HG03565 (cell line): ENCODE measurements at regions not wholly inside any gene's neighbourhood (a gene's known extent, or its start where the extent isn't known, plus 50 kb on each side); places are given as distances from the start of the nearest gene placed in this dataset.
"Not testable (repeated sequence)": the region's sequence is repeated elsewhere in the genome, so short reads cannot be mapped to it uniquely, and the experiment has no call there.

Experiments used
- ATAC-seq: cut with Tn5 transposase; IDR thresholded peaks from one replicate; pipeline ENCODE4 v1.9.1; 2021; ENCODE audit warnings: mild to moderate bottlenecking, moderate library complexity; ENCODE audit not compliant: unreplicated experiment

DNA sequence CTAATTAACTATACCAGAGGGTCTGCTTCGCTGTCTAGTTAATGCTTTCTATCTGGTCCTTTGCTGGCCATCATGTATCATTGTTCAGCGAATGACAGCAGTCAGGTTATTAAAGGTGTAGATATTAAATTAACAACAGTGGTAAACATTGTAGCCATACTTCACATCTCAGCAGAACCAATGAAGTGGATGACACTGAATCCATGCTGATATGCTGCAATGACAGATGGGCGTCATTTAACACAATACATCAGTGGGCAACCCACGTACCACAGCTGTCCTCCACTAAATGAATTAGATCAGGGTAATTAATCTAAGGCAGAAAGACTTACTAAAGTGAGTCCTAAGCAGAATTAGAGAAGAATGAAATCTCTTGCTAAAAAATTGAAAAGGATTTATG, 767.2 kb downstream of the NXPH1 start:
- ATAC-seq: no peak

DNA sequence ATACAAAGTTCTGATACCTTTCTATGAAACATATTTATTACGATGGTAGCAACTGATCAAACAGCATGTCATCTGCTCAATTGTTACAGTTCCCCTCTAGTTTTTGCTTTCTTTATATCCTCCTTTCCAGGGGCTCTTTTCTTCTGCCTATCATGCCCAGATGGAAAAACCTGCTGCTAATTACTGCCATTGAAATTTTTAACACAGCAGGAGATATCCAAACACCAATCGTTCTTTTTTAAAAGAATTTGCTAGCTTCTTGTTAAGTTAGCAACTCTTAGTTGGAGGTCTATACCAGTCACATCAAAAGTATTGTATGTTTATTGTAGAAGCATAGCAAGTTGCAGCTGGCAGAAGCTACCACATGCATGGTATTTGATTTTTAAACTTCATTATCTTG, 768.5 kb downstream of the NXPH1 start:
- no peak for ATAC-seq

DNA sequence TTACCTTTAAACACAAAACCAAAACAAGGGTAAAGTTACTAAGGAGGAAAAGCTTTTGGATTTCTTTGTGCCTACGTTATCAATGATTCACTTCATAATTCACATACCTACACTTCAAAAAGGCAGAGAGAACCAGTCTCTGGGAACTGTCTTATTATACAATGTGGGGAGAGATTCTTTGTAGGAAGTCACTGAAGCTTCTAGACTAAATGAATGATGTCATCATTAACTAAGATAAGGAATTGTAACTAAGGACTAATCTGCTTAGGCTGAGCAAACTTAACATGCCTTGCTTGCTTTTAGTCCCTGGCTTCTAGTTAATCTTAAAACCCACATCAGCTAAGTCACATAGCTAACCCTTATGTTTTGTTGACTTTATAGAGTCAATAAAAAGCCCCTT, 771.2 kb downstream of the NXPH1 start:
- ATAC-seq: no peak

DNA sequence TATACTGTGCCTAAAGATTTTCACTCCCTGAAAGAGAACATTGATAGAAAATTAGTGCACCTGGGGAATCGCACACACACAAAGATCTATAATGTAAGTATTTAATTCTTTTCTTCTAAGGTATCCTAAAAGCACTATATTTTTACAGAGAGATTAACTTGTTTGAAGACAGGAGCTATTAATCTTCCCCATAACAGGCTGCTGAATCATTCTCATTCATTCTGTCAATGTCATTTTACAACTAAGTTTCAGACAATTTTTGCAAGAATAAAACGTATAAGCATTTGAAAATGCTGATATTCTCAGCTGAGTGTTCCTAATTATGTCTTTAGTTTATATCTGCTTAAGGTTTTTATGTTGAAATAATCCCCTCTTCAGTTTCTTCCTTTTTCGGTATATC, 776.7 kb downstream of the NXPH1 start:
- no peak for ATAC-seq

DNA sequence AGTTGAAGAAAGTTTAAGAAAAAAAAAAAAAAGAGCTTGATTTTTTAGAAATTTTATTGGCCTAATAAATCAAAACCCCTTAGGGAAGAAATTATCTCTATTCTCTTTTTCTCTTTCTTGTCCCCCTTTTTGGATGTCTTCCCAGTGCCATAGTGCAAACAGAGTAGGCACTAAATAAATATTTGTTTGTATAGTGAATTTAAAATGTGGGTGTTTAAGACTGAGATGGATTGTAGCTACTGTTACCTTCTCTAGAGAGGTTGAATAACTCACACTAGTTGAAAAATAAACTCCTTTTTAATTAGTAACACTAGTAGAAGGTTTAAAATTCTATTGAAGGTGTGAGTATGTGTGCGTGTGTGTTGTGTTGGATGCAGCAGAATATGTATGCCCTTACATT, 783.8 kb downstream of the NXPH1 start:
- no peak for ATAC-seq

DNA sequence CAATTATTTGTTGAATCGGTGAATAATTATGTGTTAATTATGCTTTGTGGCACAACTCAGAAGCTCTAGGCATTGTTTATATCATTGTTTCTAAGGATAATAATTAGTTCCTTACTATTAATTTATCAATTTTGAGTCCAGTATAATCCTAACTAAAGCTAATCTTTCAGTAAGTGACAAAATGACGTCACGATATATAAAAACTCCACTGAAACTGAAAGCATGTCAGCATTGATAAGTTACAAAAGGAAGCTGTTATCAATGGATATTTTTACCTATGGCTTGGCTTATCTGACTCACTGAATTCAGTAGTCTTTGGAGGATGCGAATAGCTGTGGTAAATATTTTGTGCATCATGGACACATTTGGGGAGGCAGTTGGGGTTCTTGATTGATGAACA, 793.1 kb downstream of the NXPH1 start:
- ATAC-seq: no peak

DNA sequence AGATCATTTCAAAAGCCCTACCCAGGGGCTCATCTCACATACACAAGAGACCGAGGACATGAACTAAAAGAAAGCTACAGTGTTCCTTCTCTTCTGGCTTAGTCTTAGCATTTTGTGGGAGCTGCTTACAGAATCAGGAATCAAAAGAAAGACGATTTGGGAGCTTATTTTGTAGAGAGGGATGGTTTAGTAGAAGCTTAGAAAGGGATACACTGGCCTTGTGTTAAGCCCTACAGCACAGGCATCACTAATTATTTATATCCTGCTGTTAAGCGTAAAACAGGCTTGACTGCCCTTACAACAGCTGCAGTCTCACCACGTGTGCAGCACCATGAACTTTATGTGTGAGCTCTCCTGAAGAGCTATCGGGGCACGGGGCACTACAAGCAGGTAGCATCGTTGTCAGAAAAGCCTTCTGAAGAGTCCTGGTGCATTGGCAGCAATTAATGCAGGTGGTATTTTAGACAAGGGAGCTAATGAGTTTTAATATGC, 798.3 kb downstream of the NXPH1 start:
- no peak for ATAC-seq

DNA sequence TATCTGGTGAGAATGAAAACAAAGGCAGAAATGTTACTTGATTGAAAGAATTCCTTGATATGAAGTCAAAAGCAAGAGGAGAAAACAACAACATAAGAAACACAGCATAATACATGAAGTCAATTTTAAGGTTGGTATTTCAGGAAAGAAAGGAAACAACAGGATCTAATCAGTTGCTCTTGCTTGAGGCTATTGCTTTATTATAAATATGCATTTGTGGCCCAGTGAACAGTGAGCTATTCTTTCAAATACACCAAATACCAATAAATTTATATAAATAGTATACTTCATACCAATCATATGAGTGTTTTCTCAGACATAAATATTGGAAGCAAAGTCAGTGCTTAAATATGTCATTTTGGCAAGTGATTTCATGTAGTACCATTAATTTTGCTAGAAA, 806.6 kb downstream of the NXPH1 start:
- no peak for ATAC-seq

DNA sequence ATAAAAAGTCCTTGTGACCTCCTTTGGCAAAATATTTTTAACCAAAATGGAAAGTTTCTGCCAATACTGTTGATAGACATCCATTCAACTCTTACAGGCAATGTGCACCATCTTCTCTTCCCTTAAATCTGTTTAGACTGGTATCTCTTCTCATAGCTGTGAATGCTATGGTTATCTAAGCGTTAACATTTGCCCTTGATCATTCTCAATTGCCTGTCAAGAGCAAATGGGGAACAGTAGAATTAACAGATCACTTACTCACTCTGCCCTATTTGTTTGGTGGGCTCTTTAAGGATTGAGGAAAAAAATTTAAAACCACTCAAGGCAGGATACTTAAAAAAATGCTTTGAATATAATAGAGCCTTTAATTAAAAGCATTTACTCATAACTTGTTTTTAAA, 808.4 kb downstream of the NXPH1 start:
- ATAC-seq: no peak

DNA sequence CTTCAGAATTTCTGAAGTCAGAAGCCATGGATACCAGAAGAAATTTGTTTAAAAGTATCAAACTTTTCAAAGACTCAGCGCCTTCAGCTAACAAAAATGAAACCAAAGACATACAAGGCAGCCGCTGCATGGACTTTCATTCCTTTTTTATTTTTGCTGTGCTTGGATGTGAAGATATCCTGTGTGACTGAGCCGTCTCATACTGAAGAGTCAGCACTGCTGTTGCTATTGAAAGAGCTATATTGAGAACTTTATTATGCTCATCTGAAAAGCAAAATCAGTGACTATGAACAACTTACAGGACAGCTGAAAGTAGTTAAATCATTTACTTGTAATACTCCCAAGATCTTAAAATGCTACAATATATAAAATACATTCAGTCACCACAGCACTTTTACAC, 809.2 kb downstream of the NXPH1 start:
- ATAC-seq: no peak

DNA sequence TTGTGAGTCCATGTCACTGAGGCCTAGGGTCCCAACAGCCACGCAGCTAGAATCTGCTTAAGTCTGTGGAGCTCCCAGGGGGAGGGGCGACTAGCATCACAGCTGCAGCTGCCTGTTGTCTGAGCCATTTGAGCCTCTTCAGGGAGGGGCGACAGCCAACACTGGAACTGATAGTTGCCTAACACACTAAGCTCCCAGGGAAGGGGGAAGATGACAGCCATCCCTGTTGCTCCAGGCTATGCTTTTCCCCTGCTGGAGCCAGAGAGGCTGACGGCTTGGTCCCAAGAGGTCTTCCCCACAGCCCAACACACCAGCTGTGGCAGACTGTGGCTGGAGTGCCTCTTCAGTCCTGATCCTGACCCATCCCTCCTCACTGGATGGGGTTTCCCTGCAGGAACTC, 817.5 kb downstream of the NXPH1 start:
- ATAC-seq: no peak

DNA sequence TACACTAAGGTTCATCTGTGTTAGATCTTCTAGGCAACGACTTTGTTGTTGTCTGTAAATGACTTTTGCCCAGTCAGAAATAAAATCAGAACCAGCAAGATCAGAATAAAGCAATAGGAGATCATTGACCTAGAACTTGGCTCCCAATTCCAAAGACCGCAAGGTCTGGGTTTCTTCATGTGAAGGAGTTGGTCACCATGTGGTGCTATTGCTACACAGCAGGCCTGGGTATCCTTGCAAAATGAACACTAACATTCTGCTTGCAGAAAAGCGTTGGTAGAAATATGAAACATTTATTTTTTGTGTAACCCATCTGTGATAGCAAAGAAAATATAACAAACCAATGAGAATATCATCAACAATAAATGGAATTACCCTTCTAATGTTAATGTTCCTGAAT, 831.0 kb downstream of the NXPH1 start:
- no peak for ATAC-seq

DNA sequence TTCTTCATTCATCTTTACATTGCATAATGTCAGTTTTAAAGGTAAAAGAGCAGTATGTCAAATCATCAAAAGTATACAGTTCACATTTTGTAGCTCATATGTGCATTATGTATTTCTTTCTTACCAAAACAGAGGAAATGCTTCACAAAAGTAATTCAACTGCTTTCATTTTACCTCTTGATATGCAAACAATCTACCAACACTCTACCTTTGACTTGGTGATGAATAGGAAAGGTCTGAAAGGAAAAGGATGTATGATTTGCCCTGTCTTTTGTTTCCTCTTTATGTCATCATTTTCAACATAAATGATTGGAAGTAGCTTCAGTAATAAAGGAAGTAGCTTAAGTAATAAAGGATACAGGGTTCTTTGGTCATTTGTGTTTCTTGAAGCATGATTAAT, 846.7 kb downstream of the NXPH1 start:
- ATAC-seq: no peak

DNA sequence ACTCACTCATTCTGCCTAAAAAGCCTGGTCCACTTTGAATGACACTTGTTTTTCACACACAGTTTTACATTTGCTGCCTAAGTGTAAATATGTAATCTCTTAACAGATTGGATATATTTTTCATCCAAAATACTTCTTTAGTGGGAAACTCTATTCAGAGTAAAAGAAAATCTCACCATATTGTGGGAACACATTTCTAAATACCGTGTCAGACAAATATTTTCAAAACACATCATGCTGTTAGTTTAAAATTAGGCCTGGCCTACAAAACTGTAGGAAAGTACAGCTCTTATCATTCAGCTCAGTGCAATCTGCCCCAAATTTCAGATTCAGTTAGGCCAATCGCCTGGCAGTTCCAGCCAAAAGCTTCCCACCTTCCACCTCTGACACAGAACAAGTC, 849.8 kb downstream of the NXPH1 start:
- ATAC-seq: no peak

DNA sequence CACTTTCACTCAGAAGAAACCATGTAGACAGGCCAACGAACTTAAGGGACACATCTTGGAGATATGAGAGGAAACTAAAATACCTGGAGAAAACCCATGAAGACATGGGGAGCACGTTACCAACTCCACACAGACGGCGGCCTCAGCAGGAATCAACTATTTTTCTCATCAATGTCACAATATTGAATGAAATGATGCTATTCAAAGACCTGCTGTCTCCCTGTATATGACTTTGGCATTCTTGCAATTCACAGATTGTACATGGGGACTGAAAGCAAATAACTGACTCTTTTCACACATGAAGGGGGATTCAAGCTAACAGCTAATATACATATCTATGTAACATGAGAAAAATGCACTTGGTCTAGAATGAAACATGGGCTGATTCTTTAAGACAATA, 869.0 kb downstream of the NXPH1 start:
- no peak for ATAC-seq

DNA sequence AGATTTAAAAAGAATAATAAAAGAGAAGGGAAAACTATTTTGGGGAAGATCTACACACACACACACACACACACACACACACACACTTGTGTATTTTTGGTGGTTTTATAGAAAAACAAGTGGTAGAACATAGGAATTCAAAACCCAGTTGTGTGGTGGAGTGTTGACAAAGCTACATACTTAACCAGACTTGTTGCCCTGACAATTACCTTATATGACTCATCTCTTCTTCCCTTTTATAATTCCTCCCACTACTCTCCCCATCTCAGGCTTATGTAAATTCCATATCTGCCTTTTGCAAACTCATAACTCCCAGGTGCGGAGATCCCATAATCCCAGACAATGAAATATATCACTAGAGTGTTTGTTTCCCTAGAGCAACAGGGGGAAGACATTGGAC, 873.7 kb downstream of the NXPH1 start:
- no peak for ATAC-seq

DNA sequence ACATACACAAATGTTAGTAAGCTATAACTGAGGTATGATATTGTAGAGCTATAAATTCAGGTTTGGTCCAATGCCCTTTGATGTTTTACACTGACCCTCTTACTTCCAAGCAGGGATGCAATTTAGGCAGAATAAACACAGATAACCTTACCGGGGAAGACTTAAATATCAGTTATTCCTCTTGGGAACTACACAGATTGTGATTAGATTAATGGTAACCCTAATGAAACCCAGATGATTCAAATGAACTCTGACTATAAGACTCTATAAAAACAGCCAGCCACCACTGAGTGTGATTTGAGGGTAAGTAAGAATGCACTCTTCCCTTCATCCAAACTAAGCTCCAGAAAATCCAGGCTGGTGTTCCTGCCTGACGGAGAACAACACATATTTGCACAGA, 891.1 kb downstream of the NXPH1 start:
- no peak for ATAC-seq

DNA sequence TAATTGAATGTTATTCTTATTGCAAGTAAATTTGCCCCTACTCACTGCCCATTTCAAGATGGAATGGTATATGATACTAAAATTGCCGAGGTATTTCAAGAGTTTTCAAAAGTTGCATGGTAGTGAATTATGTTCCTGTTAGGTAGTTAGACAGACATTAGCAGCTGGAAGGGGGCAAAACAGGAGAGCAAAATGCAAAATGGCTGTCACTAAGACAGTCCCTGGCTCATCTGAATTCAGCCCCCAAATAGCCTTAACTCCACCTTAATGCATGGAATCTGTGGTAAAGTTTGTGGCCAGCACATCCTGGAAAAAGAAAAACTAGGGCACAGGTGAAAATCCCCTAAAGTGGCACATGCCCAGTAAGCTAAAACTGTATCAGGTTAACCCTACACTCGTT, 894.9 kb downstream of the NXPH1 start:
- ATAC-seq: no peak

DNA sequence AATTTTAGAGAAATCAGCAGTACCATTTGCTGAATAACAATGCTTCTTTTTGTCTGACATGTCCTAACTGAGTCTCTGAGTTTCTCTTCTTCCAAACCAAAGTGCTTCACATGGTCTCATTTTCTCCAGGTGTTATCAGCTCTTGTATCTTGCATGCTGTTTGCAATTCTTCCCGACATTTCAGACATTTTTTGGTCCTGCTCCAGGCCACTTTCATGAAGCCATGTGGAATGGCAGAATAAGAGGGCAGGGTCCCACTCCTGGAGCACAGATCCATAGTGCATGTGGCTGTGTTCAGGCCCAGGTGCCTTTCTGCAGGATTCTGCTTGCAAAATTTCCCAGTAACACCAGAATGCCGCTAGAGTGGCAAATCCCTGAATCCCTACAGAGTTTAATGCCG, 916.2 kb downstream of the NXPH1 start:
- ATAC-seq: no peak

DNA sequence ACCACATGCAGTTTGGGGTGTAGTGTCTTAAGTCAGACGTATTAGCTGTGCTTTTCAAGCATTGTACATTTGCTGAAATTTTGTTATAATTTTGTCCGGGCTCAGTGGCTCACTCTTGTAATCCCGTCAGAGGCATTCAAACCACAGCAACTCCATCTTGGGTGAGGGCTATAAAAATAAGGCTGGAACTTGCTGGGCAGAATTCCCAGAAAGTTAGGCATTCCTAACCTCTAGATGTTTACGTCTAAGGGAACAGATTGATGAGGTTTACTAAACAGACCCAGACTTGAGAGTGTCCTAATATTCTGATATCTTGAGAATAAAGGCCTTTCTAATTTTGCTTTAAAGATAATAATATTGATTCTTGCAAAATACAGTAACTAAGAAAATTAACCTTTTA, 957.8 kb downstream of the NXPH1 start:
- no peak for ATAC-seq

DNA sequence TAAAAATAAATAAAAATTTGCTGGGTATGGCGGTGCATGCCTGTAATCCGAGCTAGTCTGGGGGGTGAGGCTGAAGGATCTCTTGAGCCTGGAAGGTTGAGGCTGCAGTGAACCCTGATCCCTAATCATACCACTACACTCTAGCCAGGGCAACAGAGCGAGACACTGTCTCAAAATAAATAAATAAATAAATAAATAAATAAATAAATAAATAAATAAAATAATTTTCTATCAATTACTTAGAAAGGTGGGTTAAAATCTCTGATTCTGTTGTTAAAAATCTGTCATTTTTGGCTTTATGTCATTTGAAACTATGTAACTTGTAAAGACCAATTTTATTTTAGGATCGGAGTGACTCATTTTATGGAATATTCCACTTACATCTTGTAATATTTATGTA, 958.6 kb downstream of the NXPH1 start:
- ATAC-seq: no peak

DNA sequence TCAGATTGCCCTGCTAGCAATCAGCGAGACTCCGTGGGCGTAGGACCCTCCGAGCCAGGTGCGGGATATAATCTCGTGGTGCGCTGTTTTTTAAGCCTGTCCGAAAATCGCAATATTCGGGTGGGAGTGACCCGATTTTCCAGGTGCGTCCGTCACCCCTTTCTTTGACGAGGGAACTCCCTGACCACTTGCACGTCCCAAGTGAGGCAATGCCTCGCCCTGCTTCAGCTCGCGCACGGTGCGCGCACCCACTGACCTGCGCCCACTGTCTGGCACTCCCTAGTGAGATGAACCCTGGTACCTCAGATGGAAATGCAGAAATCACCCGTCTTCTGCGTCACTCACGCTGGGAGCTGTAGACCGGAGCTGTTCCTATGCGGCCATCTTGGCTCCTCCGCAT, 971.0 kb downstream of the NXPH1 start:
- ATAC-seq: not testable (repeated sequence)

DNA sequence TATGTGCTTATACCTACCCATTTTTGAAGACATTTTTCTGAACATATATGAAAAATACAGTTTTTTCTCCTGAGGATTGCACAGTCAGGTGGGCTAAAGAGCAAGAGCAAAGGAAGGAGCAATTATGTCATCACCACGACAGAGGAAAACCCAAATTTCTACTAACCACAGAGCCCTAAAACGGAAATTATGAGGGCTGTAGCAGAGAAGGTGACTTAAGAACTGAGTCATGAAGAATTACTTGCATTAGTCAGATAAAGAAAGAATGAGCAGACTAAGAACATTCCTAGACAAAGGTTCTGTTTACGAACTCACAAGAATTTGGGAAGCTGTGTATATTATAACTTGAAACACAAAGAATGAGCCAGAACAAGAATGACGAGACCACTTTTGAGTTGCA, 974.4 kb downstream of the NXPH1 start:
- ATAC-seq: no peak

DNA sequence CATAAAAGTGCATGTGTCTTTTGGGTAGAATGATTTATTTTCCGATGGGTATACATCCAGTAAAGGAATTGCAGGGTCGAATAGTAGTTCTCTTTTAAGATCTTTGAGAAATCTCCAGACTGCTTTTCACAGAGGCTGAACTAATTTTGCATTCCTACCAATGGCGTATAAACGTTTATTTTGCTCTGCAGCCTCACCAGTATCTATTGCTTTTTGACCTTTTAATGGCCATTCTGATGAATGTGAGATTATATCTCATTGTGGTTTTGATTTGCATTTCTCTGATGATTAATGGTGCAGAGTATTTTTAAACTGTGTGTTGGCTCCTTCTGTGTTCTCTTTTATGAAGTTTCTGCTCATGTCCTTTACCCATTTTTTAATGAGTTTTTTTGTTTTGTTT, 1020.1 kb downstream of the NXPH1 start:
- no peak for ATAC-seq
